GM12873 (cell line): ENCODE measurements at regions not wholly inside any gene's neighbourhood (a gene's known extent, or its start where the extent isn't known, plus 50 kb on each side); places are given as distances from the start of the nearest gene placed in this dataset.

ENCODE experiments used
- TF ChIP-seq, protein P1 (sequence below): IDR thresholded peaks from 2 replicates; pipeline ENCODE4 v1.5.1; 2012; ENCODE audit warnings: low read depth, mild to moderate bottlenecking, moderate library complexity, low read length, control low read depth; ENCODE audit not compliant: insufficient read depth; ENCODE audit errors: missing control alignments

DNA sequence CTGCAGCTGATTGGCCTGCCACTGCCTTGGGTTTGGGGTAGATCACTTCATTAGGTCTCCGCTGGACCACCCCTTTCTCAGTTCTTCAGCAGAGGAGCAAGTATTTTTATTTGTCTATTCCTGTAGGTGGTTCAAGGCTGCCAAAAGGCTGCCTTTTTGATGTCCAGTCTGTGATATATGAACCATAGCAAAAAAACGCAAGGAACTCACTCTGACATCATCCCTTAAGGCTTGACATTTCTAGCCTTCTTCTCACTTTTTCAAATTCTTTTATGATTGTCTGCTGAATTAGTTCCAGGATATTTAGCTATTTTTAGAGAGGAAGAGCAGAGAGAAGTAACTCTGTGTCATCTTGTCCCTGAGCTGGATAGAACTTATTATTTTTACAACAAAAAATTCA lies 269.2 kb downstream of the BAMBI start:
- TF ChIP-seq, protein P1, sequence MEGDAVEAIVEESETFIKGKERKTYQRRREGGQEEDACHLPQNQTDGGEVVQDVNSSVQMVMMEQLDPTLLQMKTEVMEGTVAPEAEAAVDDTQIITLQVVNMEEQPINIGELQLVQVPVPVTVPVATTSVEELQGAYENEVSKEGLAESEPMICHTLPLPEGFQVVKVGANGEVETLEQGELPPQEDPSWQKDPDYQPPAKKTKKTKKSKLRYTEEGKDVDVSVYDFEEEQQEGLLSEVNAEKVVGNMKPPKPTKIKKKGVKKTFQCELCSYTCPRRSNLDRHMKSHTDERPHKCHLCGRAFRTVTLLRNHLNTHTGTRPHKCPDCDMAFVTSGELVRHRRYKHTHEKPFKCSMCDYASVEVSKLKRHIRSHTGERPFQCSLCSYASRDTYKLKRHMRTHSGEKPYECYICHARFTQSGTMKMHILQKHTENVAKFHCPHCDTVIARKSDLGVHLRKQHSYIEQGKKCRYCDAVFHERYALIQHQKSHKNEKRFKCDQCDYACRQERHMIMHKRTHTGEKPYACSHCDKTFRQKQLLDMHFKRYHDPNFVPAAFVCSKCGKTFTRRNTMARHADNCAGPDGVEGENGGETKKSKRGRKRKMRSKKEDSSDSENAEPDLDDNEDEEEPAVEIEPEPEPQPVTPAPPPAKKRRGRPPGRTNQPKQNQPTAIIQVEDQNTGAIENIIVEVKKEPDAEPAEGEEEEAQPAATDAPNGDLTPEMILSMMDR, result no peak

GRCh38 chr10:28947171-28947570 lies 269.9 kb downstream of the BAMBI start:
- TF ChIP-seq, protein P1, result no peak

- TF ChIP-seq, protein P1, result no peak
Measured at GRCh38 chr10:28948046-28948445, 270.7 kb downstream of the BAMBI start.

GRCh38 chr10:28949005-28950004 lies 272.0 kb downstream of the BAMBI start:
- TF ChIP-seq, protein P1, result no peak

- TF ChIP-seq, protein P1, result no peak
Measured at GRCh38 chr10:28951484-28951883, 274.2 kb downstream of the BAMBI start.

GRCh38 chr10:28952523-28952922 lies 275.2 kb downstream of the BAMBI start:
- TF ChIP-seq, protein P1, result no peak

DNA sequence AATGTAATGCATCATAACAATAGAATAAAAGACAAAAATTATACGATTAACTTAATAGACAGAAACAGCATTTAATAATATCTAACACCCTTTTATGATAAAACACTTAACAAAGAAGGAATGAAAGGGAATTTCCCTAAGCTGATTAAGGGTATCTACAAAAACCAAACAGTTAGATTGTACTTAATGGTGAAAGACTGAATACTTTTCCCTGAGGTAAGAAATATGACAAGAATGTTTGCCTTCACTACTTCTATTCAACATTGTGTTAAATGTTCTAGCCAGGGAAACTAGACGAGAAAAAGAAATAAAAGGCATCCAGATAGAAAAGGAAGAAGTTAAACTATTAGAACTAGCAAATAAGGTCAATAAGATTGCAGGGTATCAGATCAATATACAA lies 276.9 kb downstream of the BAMBI start:
- TF ChIP-seq, protein P1, result no peak
